ENCODE measurements at regions not wholly inside any gene's neighbourhood (a gene's known extent, or its start where the extent isn't known, plus 50 kb on each side); places are given as distances from the start of the nearest gene placed in this dataset.

DNA sequence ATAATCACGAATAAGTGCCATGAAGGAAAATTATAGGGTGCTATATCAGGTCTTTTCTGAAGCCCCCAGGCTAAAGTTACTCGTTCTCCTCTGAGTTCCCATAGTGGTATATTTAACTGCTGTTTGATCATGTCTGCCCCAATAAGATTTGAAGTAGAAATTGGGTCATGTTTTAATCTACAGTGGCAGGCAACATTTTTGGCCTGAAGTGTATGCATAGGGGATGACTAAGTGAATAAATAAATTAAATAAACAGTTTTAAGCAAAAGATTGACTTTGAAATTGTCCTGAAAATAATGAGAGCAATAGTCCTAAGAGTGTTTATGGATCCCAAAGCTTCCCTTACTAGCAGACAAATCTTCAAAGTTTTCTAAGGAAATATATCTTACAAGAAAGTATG, 500.9 kb downstream of the TNS1 start:
- Histone ChIP-seq H3K27ac (no peak overlapping the region), H3K4me1 (no peaks in the 10 kb centered on the region), H3K9me3 (no peaks in the 10 kb centered on the region), H3K36me3 (replicated peaks in 1 of 2; ENCODE audit: insufficient read depth in 1 of 2, low read depth in 2 of 2) (no peaks in the 10 kb centered on the region), H3K27me3 (no peaks in the 10 kb centered on the region), H3K4me3 (no peak overlapping the region)
- intact Hi-C loops (cut with DNase I) = no loop called here
- 53 to 59% methylated on average over 2 of the region's 2 CpGs for WGBS, 2 donors
- no peak for DNase-seq
- no peak for ATAC-seq
- TF ChIP-seq CTCF (IDR thresholded peaks at IDR 0.05) (no peak), POLR2A (IDR thresholded peaks at IDR 0.05) (no peak)

- TF ChIP-seq POLR2A (IDR thresholded peaks at IDR 0.05) (no peak), CTCF (IDR thresholded peaks at IDR 0.05) (no peak)
- Histone ChIP-seq H3K27ac (no peak overlapping the region), H3K36me3 (replicated peaks in 1 of 2; ENCODE audit: insufficient read depth in 1 of 2, low read depth in 2 of 2) (no peaks in the 10 kb centered on the region), H3K4me1 (no peaks in the 10 kb centered on the region), H3K27me3 (no peaks in the 10 kb centered on the region), H3K9me3 (no peaks in the 10 kb centered on the region), H3K4me3 (no peak overlapping the region)
- WGBS, 2 donors = 59 to 62% methylated on average over 3 of the region's 3 CpGs
- ATAC-seq = no peak
- intact Hi-C loops (cut with DNase I) = no loop called here
- DNase-seq = no peak
Measured at GRCh38 chr2:217497843-217498377, 504.9 kb downstream of the TNS1 start.

DNA sequence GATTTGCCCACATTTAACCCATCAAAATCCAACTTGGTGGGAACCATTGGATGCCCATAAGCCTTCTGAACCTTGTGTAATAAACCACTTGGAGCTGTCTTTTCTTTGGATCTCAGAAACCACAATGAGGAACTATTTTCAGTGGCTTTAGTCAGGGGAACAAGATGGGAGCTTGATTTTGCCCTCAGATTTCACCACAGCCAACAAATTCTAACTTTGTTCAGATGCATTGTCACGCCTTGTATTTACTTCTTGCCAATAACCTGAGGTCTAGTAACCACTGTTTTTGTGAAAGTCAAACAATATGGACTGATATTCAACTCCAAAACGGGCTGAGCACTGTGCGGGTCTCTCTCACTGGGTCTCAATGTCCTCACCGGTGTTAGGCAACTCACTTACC, 508.2 kb downstream of the TNS1 start:
- H3K4me1 ChIP-seq = no peaks in the 10 kb centered on the region
- no peak for TF ChIP-seq POLR2A (IDR thresholded peaks at IDR 0.05)
- TF ChIP-seq CTCF (IDR thresholded peaks at IDR 0.05) = no peak
- intact Hi-C loops (cut with DNase I) = no loop called here
- no peaks in the 10 kb centered on the region for H3K9me3 ChIP-seq
- no peaks in the 10 kb centered on the region for H3K27me3 ChIP-seq
- 73 to 79% methylated on average over 4 of the region's 4 CpGs for WGBS, 2 donors
- DNase-seq = no peak
- H3K27ac ChIP-seq = no peak overlapping the region
- no peak for ATAC-seq
- H3K36me3 ChIP-seq (replicated peaks in 1 of 2; ENCODE audit: insufficient read depth in 1 of 2, low read depth in 2 of 2) = no peaks in the 10 kb centered on the region
- H3K4me3 ChIP-seq = no peak overlapping the region

DNA sequence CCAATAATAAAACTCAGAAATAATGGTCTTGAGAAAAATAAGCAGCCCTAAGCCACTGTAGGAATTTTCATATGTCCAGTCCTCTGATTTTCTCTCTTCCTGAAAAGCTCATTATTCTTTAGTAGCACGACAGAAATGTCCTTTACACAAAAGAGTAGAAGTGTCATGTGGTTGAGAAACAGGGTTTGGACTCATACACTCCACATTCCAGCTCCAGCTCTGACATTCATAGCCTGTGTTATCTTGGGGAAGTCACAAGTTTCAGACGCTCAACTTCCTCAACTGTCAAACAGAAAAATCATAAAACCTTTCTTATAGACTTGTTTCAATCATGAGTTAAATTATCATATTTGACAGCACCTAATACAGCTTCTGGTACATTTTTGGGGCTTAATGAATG, 511.5 kb downstream of the TNS1 start:
- Histone ChIP-seq H3K36me3 (replicated peaks in 1 of 2; ENCODE audit: insufficient read depth in 1 of 2, low read depth in 2 of 2) (no peaks in the 10 kb centered on the region), H3K27me3 (no peaks in the 10 kb centered on the region), H3K4me1 (no peaks in the 10 kb centered on the region), H3K27ac (no peak overlapping the region), H3K4me3 (no peak overlapping the region), H3K9me3 (no peaks in the 10 kb centered on the region)
- no peak for ATAC-seq
- no peak for TF ChIP-seq POLR2A (IDR thresholded peaks at IDR 0.05)
- TF ChIP-seq CTCF (IDR thresholded peaks at IDR 0.05) = no peak
- 30 to 34% methylated on average over 2 of the region's 2 CpGs for WGBS, 2 donors
- intact Hi-C loops (cut with DNase I) = no loop called here
- DNase-seq = no peak

DNA sequence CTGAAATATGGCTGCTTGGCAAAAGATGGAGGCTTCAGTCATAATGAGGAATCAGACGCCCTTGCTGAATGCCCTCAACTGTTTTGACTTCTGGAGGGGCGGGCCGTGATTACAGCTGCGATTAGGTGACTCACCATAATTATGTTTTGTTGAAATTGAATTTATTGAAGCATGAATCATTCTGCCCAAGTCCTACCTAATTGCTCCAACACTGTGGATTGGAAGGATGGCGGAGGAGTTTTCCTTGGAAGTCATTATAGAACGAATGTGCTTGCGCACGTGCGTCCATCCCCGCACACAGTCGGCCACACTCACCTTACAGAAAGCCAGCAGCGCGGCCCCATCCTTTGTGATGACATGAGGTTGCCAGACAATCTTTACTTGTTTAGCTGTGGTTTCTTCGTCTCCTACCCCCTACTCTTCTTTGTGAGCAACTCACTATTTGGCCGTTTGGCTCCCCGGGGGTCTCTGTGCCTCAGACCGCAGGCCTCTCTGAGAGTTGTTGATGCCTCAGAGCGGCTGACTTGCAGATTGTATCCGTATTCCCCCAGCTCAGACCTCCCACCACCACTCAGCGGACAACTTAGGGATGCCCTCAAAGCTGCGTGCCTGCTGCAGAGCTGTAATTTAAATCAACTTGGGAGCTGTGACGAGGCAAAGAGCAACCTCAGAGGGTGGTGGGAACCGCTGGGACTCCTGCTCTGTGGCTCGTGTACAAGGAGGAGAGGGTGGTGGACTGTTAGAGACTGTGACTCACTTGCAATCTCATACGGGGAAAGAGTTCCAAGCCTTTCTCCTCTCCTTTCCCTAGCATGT, 513.4 kb downstream of the TNS1 start:
- H3K4me1 ChIP-seq = no peaks in the 10 kb centered on the region
- no peak for ATAC-seq
- no peaks in the 10 kb centered on the region for H3K36me3 ChIP-seq (replicated peaks in 1 of 2; ENCODE audit: insufficient read depth in 1 of 2, low read depth in 2 of 2)
- TF ChIP-seq CTCF (IDR thresholded peaks at IDR 0.05) (no peak), POLR2A (IDR thresholded peaks at IDR 0.05) (no peak)
- WGBS, 2 donors = 67 to 69% methylated on average over 25 of the region's 25 CpGs
- no peak overlapping the region for H3K27ac ChIP-seq
- DNase-seq = no peak
- no peak overlapping the region for H3K4me3 ChIP-seq
- intact Hi-C loops (cut with DNase I) = no loop called here
- no peaks in the 10 kb centered on the region for H3K9me3 ChIP-seq
- H3K27me3 ChIP-seq = no peaks in the 10 kb centered on the region

Data from body of pancreas (tissue), 4 donors.